HCT116 (cell line): ENCODE measurements at regions not wholly inside any gene's neighbourhood (a gene's known extent, or its start where the extent isn't known, plus 50 kb on each side); places are given as distances from the start of the nearest gene placed in this dataset.

Source experiments
- CEBPB ChIP-seq: IDR thresholded peaks from 2 replicates; pipeline ENCODE4 v1.6.1; 2012; ENCODE audit warnings: low read depth
- CTCF ChIP-seq, 3 experiments: fragments of 200-600 bp in 1 of 3; sonication (generic) in 1 of 3; IDR thresholded peaks in 2 of 3; conservative IDR thresholded peaks in 1 of 3; 2 replicates each; pipeline ENCODE4 v1.5.1; 2012 to 2017; ENCODE audit warnings: low read depth in 2 of 3, low read length in 2 of 3, antibody characterized with exemption in 1 of 3, borderline replicate concordance in 1 of 3, control low read depth in 1 of 3, mild to moderate bottlenecking in 1 of 3, mixed read lengths in 1 of 3, mixed run types in 1 of 3, moderate library complexity in 1 of 3; ENCODE audit not compliant: insufficient read depth in 1 of 3
- EZH2 ChIP-seq: fragments of 200-600 bp; sonication (generic); IDR thresholded peaks from 2 replicates; pipeline ENCODE4 v1.6.1; 2017; ENCODE audit warnings: antibody characterized with exemption, mixed run types
- MAX ChIP-seq: IDR thresholded peaks from 2 replicates; pipeline ENCODE4 v1.6.1; 2012
- POLR2A ChIP-seq: IDR thresholded peaks from 2 replicates; pipeline ENCODE4 v1.7.0; 2011; ENCODE audit warnings: borderline replicate concordance; ENCODE audit not compliant: insufficient read depth, insufficient read length; ENCODE audit errors: extremely low read depth
- POLR2AphosphoS5 ChIP-seq: IDR thresholded peaks from 2 replicates; pipeline ENCODE4 v1.6.1; 2011; ENCODE audit warnings: mild to moderate bottlenecking, low read depth, low read length, moderate library complexity
- SP1 ChIP-seq: IDR thresholded peaks from 2 replicates; pipeline ENCODE4 v1.6.1; 2012; ENCODE audit warnings: low read depth
- SRF ChIP-seq: IDR thresholded peaks from 2 replicates; pipeline ENCODE4 v1.6.1; 2012; ENCODE audit warnings: low read depth

GRCh38 chr12:30863839-30864238 is 62.7 kb upstream of the TSPAN11 start:
- TF ChIP-seq SP1 (no peak), POLR2A (no peak), POLR2AphosphoS5 (no peak), CTCF (IDR thresholded peaks at IDR 0.05 in 2 of 3, conservative IDR thresholded peaks at IDR 0.05 in 1 of 3; ENCODE audit: borderline replicate concordance in 1 of 3, insufficient read depth in 1 of 3, low read depth in 2 of 3, low read length in 2 of 3) (no peak), MAX (no peak), SRF (no peak), EZH2 (no peak), CEBPB (no peak)
